HS-27A (cell line): ENCODE measurements at regions not wholly inside any gene's neighbourhood (a gene's known extent, or its start where the extent isn't known, plus 50 kb on each side); places are given as distances from the start of the nearest gene placed in this dataset.
A peak's percentile ranks its signal among the peaks of the same experiment; 100 is the strongest.

Experiments used
- DNase-seq: peaks from one replicate; pipeline ENCODE4 v3.0.0-alpha.2; 2012; ENCODE audit warnings: low read depth, missing footprints

DNA sequence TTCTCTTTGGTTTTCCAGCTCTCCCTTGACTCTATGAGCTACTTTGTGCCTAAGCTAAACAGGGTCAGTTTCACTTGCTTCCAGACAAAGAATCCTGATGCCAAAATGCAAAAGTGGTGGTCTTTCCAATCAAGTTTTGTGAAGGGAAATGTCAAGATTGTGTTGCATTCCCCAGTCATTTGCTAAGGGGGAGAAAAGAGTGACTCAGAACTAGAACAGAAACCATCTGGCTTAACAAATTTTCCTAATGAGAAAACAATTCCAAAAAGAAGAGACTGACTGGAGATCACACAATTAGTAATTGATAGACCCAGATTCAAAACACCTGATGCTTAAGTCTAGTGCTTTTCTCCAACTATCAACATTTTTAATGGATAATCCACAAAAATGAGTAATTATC is 235.1 kb upstream of the DIO2 start:
- no peak for DNase-seq

DNA sequence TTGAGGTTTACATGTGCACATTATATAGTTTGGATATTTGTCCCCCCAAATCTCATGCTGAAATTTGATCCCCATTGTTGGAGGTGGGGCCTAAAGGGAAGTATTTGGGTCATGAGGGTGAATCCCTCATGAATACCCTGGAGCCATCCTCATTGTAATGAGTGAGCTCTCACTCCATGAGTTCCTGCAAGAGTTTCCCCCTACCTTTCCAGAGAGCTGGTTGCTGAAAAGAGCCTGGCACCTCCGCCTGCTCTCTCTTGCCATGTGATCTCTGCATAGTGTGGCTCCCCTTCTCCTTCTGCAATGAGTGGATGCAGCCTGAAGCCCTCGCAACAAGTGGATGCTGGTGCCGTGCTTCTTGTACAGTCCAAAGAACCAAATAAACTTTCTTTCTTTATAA is 234.3 kb upstream of the DIO2 start:
- no peak for DNase-seq

DNA sequence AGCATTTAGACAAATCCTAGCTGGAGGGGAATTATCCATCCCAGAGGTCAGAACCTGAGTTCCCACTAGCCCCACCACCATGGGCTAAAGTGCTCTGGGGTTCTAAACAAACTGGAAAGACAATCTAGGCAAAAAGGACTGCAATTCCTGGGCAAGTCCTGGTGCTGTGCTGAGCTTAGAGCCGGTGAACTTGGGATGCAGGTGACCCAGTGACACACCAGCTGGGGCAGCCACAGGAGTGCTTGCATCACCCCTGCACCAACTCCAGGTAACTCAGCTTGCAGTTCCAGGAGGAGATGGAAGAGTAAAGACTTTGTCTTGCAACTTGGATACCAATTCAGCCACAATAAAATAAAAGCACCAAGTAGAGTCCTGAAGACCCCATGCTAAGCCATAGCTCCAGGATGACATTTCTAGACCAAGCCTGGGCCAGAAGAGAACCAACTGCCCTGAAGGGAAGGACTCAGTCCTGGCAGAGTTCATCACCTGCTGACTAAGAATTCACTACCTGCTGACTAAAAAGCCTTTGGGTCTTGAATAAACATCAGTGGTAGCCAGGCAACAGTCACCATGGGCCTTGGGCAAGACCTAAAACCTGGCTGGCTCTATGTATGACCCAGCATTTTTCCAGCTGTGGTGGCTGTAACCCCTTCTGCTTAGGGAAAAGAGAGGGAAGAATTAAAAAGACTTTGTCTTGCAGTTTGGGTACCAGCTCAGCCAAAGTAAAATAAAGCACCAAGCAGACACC is 223.4 kb upstream of the DIO2 start:
- DNase-seq, result no peak

DNA sequence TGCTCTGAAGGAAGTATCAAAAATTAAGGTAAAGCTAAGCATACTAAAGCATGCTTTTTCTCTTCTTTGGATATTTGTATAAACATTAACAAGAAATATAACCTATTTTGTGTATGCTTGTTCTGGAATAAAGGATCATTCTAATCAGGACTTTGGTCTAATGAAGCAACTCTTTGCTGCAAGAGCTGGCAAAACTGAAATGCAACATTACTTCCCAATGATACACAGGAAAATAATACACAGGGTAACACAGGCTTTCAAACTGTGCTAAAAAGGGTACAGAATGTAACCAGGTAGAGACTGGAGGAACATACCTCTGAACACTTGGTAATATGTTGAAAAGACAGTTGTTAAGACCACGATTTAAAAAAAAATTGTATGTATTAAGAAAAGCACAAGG is 222.5 kb upstream of the DIO2 start:
- no peak for DNase-seq

DNA sequence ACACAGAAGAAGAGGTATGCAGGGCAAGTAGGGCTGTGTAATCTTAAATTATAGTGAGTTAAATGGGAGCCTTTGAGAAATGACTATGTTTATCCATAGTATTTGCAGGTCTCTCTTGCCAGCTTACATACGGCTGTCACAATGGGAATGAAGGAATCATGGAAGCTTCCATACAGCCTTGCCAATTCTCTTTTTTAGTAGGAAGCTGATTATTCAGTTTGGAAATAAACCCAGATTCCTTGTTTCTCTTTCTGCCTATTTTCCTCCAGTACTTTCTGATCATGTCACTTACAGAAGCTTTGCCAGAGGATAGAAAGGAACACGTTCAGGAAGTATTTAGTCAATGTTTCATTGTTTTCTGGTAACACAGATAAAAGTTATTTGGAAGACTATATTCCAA is 217.4 kb upstream of the DIO2 start:
- no peak for DNase-seq

DNA sequence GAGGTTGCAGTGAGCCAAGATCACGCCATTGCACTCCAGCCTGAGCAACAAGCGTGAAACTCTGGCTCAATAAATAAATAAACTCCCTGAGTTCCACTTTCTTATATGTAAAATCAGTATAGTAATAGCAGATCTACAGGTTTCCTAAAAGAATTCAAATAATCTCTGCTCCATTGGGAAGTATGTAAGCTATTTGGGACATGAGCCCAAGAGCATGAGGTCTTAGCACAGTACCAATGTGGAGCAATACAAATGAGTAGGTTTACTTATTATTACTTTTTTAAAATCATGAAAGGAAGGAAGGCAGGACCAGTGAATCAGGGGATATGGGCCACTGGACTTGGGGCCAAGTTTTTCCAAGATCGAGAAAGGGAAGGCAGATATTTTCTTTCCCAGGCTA is 216.9 kb upstream of the DIO2 start:
- peak; percentile 19 for DNase-seq

DNA sequence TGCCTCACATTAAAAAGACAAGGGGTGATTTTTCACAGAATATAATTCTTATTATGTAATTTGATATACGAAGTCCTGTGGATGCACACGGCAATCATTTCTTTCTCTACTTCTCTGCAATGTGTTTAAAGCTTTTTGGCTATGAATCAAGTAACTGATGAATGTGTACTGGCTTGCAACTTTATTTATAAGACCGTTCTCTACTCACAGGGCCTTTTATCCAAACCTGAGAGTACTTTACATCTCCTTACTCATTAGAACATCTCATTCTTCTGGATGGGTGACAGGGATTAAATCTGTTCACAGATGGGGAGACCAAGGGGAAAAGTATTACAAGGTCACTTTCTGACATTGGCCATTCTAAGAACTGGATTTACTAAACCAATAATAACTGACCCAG is 215.8 kb upstream of the DIO2 start:
- DNase-seq, result no peak

DNA sequence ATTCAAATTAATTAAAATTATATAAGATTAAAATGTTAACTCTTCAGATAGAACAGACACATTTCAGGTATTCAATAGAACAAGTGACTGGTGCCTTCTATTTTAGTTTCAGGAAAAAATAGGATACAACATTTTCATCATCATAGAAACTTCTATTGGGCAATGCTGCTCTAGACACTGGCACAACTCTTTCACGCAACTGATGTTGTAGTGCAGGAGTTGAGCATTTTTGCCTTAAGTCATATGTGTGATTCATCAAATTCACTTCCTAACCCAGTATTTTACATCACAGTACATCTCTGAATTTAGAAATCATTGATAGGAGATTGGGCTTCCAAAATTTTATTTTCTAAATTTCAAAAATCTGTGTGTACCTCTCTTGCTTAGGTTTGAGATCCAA is 215.4 kb upstream of the DIO2 start:
- DNase-seq, result no peak

DNA sequence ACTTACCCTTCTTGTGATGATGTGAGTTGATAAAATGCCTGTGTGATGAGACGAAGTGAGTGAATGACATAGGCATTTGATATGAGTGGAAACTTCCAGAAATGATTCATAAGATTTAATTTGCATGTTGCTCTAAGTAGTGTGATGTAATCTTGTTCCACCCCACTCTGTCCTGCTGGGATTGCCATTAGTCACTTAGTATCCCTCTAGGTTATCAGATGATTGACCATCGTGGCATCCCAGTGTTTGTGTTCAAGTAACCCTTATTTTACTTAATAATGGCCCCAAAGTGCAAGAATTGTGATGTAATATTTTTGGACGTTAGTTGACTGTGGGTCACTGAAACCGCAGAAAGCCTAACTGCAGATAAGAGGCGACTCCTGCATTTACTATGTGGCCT is 214.4 kb upstream of the DIO2 start:
- peak; percentile 97 for DNase-seq

DNA sequence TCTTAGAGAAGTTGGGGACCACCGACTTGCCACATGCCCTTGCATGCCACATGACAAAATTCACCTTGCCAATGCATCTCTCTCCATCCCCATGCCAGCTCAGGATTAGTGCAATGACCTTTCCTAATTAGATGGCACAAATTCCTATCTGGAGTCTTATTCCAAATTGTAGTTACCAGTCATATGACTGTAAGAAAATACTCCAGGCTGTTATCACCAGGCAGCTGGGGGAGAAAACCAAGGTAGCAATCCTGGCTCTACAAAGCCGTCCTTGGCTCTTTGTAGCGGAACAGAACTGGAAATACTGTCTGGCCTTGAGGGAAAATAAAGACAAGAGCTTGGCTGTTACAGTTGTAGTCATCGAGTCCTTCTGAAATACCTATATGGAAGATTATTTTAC is 208.5 kb upstream of the DIO2 start:
- DNase-seq, result no peak

DNA sequence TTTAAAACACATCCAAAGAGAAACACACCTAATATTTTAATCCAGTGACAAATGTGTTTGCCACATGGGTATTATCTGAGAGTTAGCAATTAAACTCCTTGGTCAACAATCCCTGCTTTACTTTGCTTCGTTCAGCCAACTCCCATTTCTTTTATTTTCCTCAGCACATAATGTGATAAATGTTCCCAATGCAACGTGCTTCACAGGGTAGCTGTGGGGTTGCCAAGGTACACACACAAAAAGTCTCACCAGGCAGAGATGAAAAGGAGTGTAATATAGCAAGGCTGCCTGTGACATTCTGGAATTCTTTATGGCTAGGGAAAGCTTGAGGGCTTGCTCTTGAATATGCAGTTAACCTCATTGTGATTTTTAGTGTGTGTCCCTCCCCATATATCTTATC is 208.0 kb upstream of the DIO2 start:
- no peak for DNase-seq

DNA sequence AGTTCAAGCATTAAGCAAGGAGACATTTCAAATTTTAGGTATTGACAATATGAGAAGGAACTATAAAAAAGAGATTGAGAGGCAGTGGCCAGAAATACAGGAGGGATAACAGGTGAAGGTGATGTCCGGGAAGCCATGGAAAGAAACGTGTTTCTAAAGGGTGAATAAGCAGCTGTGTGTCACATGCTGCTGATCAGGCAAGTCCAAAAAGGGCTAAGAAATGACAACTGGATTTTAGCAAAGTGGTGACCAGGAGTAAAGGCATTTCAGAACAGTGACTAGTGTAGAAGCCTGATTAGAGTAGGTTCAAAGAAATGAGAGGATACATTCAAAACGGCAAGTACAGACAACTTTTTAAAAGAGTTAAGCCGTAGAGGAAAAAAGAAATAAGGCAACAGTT is 204.3 kb upstream of the DIO2 start:
- no peak for DNase-seq

DNA sequence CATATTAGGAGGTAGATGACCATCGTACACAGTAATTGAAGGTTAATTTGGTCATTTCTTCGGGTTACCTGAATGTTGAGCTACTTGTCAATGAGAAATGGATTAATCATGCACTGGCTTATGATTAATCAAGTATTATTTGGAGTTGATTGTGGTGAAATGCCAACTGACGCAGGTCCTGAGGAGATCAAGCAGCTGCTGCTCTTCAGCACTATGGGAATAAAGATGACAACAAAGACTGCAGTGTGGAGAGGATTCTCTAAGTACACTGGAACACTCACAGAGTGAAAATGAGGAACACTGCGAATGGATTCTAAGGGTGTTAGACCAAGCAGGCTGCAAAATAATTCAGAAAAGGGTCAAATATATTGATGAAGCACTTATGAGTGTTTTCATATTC is 202.8 kb upstream of the DIO2 start:
- no peak for DNase-seq

DNA sequence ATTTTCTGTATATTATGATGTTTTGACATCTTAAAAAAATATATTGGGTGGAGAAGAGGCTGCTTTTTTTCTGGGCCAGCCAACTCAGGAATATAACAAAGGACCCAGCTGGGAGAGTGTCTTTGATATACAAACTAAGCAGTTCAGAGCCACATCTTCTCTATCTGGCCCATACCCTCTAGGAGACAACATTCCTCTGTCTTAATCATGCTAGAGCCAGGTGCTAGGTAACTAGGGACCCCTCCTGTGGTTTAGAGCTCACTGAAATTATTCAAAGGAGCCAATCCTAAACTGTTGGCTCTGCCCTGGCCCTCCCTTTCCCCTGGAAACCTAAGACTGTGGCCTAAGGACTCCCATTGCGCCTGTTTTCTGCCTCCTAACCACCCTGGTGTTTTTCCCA is 193.1 kb upstream of the DIO2 start:
- DNase-seq, result no peak

DNA sequence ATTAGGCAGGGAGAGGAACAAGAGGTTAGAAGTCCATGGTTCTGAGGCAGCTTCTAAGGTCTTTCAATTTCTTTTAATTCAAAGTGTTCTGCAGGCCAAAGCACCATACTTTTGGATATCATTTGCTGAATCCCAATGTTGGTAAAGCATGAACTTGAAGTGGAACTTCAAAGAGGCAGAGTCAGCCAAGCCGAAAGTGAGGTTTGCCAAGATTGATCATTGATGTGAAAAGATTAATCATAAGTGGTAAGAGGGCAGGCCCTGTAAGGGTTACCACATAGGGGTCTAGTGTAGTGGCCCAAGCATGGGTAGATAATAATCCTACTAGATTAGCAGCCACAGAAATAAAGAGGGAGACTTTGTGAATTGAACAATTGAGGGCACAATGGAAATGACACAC is 191.7 kb upstream of the DIO2 start:
- no peak for DNase-seq

DNA sequence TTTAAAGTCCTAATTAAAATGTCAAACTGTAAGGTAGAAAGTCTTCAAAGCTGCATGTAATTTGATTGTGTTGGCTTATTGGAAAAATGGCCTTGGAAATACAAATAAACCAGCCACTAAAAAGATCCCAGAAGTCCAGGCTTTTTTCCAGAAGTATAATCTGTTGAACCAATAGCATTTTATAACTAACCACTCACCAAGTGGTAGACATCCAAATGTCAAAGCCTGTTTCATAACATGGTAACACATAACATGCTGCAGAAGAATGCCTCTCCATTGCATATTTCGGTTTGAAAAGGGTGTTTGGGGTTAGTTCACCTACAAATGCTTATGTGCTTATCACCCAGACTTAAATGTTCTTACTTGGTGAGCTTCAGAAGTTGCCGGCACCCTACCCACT is 183.7 kb upstream of the DIO2 start:
- no peak for DNase-seq

DNA sequence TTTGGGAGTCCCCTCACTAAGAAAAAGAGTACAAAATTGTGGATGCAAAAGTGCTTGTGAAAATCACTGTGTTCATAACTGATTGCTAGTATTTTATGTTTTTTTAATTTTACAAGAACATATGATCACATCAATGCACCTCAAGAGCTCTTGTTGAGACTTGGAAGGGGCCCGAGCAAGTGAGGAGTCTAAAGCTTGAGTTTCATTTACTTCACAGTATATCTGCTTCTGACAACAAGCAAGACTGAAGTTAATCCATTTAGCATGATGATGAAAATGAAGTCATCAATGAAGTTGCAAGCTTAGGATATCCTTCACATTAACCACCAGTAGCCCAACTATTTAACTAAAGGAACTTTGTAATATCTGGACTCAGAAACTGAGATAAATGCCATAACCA is 182.5 kb upstream of the DIO2 start:
- DNase-seq, result no peak

DNA sequence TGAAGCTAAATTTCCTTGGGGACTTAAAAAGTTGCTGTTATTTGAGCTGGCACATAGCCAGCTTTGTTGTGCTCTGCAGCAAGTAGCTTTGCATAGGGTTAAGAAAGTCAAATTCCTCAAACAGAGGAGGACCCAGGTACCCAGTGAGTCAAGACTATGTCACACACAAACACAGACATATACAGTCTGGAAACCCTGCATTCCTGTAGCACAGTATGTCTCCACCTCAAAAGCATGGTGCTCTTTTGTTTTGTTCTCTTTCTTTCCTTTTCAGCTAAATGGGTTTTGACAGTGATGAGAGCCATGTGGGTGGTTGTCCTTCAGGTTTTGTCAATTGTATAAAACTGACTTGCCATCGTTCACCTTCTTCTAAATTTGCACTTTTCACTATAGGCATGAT is 179.6 kb upstream of the DIO2 start:
- DNase-seq, result peak; percentile 82

DNA sequence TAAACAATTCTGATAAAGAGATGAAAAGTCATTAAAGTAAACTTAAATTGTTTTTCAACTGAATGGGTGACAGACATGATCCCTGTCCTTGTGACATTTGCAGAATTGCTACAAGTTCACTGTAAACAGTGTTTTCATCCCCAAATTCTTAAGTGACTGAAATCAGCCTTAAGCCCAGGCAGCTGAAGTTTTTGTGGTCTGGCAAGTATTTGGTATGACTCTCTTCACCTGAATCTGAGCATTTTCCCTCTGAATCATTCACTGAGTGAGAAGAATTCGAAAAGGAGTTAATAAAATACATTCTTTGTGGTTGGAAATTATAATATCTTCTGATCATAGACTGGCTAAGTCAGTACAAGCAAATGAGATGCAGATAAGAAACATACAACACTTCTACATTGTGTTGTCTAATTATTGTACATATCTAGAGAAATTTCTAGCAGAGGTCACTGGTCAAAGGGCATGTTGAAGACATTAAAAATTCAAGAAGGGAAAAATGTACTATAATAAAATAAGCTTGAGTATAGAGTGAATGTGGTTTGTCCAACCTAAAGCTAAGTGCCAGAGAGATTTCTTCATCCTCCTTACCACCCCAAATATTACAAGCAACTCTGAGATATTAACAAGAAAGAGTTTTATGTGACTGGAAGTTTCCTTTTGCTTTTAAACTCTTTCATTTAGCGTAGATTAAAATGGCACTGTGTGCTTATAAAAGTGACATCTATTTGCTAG is 177.8 kb upstream of the DIO2 start:
- DNase-seq, result peak; percentile 84

DNA sequence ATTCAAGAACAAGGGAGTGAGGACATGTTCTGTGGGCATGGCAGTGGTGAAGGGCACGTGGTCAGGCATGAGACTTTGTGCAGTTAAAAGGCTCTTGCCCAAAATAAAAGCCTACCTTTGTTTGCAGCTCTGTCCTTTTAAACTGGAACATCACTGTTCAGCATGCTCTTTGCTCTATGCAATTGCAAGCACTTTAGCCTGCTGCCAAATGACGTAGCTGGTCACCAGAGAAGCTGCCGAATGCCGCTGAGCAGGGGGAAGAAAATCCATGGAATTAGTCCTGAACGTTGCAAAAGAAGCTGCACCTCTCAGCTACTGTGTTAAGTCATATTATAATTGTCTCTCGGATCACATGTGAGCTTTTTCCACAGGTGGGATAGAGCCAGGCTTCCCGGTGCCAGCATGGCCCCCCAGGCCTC is 176.3 kb upstream of the DIO2 start:
- DNase-seq, result no peak

DNA sequence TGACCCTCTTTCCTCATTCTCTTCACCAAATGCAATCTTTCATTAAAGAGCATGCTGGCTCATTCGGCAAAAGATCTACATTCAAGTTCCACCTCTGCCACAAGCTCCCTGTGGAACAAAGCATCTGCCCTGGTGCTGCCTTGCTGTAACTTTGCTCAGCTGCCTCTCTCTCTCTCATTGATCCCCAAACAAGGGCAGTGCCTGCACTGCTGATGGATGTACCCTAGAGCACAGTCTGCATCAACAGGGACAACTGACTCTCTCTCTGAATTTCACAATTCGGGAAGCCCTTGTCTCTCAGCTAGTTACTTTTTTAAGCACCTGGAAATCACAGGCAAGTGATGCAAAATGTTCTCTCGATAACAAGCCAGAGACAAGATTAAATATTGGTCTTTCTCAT is 174.0 kb upstream of the DIO2 start:
- no peak for DNase-seq

DNA sequence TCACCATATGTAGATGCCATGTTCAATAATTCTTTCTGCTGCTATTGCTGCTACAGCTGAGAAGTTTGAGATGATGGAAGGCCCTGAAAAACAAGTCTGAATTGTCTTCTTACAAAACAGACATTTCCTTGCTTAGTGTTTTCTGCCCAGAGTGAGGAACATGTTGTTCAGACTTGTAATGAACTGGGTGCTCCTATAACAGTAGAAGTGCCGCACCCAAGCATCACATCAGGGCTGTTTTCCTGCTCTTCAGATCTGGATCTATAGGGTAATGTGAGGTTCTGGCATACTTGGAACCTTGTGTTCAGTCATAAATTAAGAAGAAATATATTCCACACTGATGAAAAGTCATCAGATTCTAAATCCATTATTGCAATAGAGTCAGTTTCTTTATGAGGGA is 171.9 kb upstream of the DIO2 start:
- no peak for DNase-seq

DNA sequence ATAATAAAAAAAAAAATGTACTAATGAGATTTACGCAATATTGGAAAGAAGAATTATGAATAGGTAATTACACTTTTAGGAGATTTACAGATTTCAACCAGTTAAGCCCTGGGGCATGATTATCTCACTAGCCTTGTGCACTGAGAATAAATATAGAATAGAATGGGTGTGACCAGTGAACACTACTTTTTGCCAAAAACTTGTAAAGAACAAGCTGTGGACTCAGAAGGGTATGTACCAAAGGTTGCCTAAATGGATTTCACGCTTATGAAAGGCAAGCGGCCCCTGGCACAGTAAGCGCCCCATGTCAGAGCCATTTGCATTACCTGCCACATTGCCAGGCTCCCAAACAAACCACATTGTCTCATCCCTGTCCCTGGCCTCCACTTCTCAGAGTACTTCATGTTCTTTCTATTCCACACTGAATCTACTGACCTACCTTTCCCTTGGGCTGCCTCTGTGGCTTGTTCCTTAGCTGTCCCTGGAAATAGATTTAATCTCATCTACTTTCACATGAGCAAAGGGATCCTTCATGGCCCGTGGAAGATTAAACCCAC is 170.6 kb upstream of the DIO2 start:
- no peak for DNase-seq

DNA sequence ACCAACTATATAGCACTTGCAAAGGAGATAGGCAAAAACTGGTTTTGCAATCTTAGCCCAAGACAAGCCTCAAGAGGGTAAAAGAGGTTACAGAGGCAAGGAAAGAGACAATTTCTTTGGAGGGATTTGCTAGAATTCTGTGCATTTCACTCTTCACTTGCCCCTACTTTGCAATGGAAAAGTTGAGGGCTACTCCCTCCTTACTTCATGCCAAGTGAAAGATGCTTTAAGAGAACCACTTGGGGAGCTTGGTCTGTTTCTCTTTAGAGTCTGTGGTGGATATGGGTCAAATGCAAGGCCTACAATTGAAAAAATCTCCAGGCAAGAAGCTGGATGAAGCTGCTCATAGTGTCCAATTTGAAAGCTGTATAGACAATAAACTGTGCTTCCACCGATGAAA is 167.7 kb upstream of the DIO2 start:
- no peak for DNase-seq
